Neural progenitor cell (in vitro differentiated cells): ENCODE measurements at regions not wholly inside any gene's neighbourhood (a gene's known extent, or its start where the extent isn't known, plus 50 kb on each side); places are given as distances from the start of the nearest gene placed in this dataset.

Experiments used
- DNase-seq: peaks from one replicate; pipeline ENCODE4 v3.0.0-alpha.2; 2016; ENCODE audit warnings: low spot score
- H2AFZ ChIP-seq: fragments of 200-600 bp; sonication (generic); replicated peaks from 2 replicates; pipeline ENCODE4 v1.6.1; 2016; ENCODE audit warnings: antibody characterized with exemption
- H3F3A ChIP-seq: fragments of 200-600 bp; sonication (generic); 2 replicates; pipeline ENCODE4 v1.6.1; 2016; ENCODE audit warnings: antibody characterized with exemption, low read depth
- H3K27ac ChIP-seq: fragments of 200-600 bp; sonication (generic); 2 replicates; pipeline ENCODE4 v1.5.1; 2016; ENCODE audit warnings: mild to moderate bottlenecking
- H3K27me3 ChIP-seq: fragments of 200-600 bp; sonication (generic); 2 replicates; pipeline ENCODE4 v1.6.1; 2016; ENCODE audit warnings: mild to moderate bottlenecking, moderate library complexity
- H3K36me3 ChIP-seq: fragments of 200-600 bp; sonication (generic); 2 replicates; pipeline ENCODE4 v1.5.1; 2016
- H3K4me1 ChIP-seq: fragments of 200-600 bp; sonication (generic); 2 replicates; pipeline ENCODE4 v1.6.1; 2016; ENCODE audit warnings: mixed run types
- H3K4me2 ChIP-seq: fragments of 200-600 bp; sonication (generic); 2 replicates; pipeline ENCODE4 v1.6.1; 2016
- H3K4me3 ChIP-seq: fragments of 200-600 bp; sonication (generic); 2 replicates; pipeline ENCODE4 v1.5.1; 2016
- H3K79me2 ChIP-seq: fragments of 200-600 bp; sonication (generic); 2 replicates; pipeline ENCODE4 v1.6.1; 2016; ENCODE audit warnings: low read depth
- H3K9ac ChIP-seq: fragments of 200-600 bp; sonication (generic); 2 replicates; pipeline ENCODE4 v1.6.1; 2016
- H3K9me3 ChIP-seq: fragments of 200-600 bp; sonication (generic); 2 replicates; pipeline ENCODE4 v1.5.1; 2016; ENCODE audit warnings: low read depth
- H4K20me1 ChIP-seq: fragments of 200-600 bp; sonication (generic); 2 replicates; pipeline ENCODE4 v1.6.1; 2016; ENCODE audit warnings: low read depth
- H3K27ac Mint-ChIP-seq: 3 replicates; pipeline ENCODE4 v1.8.0; 2021; ENCODE audit warnings: mixed read lengths
- H3K27me3 Mint-ChIP-seq: 2 replicates; pipeline ENCODE4 v1.8.0; 2022; ENCODE audit warnings: low read depth, mild to moderate bottlenecking, inconsistent platforms, moderate library complexity, mixed read lengths; ENCODE audit not compliant: insufficient read depth
- H3K36me3 Mint-ChIP-seq: 3 replicates; pipeline ENCODE4 v1.8.0; 2021; ENCODE audit warnings: mixed read lengths
- H3K4me1 Mint-ChIP-seq: 3 replicates; pipeline ENCODE4 v1.8.0; 2021; ENCODE audit warnings: mixed read lengths
- H3K4me3 Mint-ChIP-seq: 3 replicates; pipeline ENCODE4 v1.8.0; 2021; ENCODE audit warnings: mild to moderate bottlenecking, moderate library complexity, mixed read lengths
- H3K9me3 Mint-ChIP-seq: 3 replicates; pipeline ENCODE4 v1.8.0; 2020; ENCODE audit warnings: mixed read lengths
- CTCF ChIP-seq: fragments of 200-600 bp; sonication (generic); IDR thresholded peaks from 2 replicates; pipeline ENCODE4 v1.5.1; 2017; ENCODE audit warnings: antibody characterized with exemption, mild to moderate bottlenecking
- EZH2 ChIP-seq: fragments of 200-600 bp; sonication (generic); IDR thresholded peaks from 2 replicates; pipeline ENCODE4 v1.6.1; 2017; ENCODE audit warnings: antibody characterized with exemption, mild to moderate bottlenecking, moderate library complexity
- EZH2phosphoT487 ChIP-seq: fragments of 200-600 bp; sonication (generic); IDR thresholded peaks from 2 replicates; pipeline ENCODE4 v1.6.1; 2017; ENCODE audit warnings: antibody characterized with exemption

- Histone ChIP-seq H3K4me2 (peak overlapping the region; percentile 0), H4K20me1 (no peaks in the 10 kb centered on the region), H3K27ac (no peak overlapping the region), H2AFZ (no peak overlapping the region), H3K36me3 (no peaks in the 10 kb centered on the region), H3K79me2 (no peaks in the 10 kb centered on the region), H3K4me3 (no peak overlapping the region), H3K4me1 (peaks cover 11% of the 10 kb centered on the region), H3F3A (no peaks in the 10 kb centered on the region), H3K9ac (no peak overlapping the region), H3K27me3 (no peaks in the 10 kb centered on the region), H3K9me3 (no peaks in the 10 kb centered on the region)
- Mint-ChIP-seq H3K9me3 (no peaks in the 10 kb centered on the region), H3K27ac (peak overlapping the region; percentile 68), H3K36me3 (no peaks in the 10 kb centered on the region), H3K4me3 (no peak overlapping the region), H3K27me3 (no peaks in the 10 kb centered on the region), H3K4me1 (peaks cover 13% of the 10 kb centered on the region)
- peak; percentile 12 for DNase-seq
- TF ChIP-seq CTCF (no peak), EZH2phosphoT487 (no peak), EZH2 (no peak)
These were observed 164.2 kb upstream of the TARS1 start for GRCh38 chr5:33276628-33276950.

- Histone ChIP-seq H3K9ac (no peak overlapping the region), H3F3A (no peaks in the 10 kb centered on the region)
These were observed 163.6 kb upstream of the TARS1 start for GRCh38 chr5:33277061-33277650.

GRCh38 chr5:33281431-33281843 is 159.3 kb upstream of the TARS1 start:
- H3K27me3 ChIP-seq = no peaks in the 10 kb centered on the region
- no peak overlapping the region for H3K4me2 ChIP-seq
- H3K9me3 ChIP-seq = no peaks in the 10 kb centered on the region
- H3K4me3 Mint-ChIP-seq = no peak overlapping the region
- H3F3A ChIP-seq = no peaks in the 10 kb centered on the region
- no peak overlapping the region for H3K27ac Mint-ChIP-seq
- H2AFZ ChIP-seq = no peak overlapping the region
- peaks cover 8% of the 10 kb centered on the region for H3K4me1 Mint-ChIP-seq
- peaks cover 2% of the 10 kb centered on the region for H3K27me3 Mint-ChIP-seq
- no peaks in the 10 kb centered on the region for H3K79me2 ChIP-seq
- H3K27ac ChIP-seq = no peak overlapping the region
- no peak overlapping the region for H3K9ac ChIP-seq
- peaks cover 5% of the 10 kb centered on the region for H3K4me1 ChIP-seq
- H3K36me3 ChIP-seq = no peaks in the 10 kb centered on the region
- H3K9me3 Mint-ChIP-seq = no peaks in the 10 kb centered on the region
- no peak for DNase-seq
- no peaks in the 10 kb centered on the region for H4K20me1 ChIP-seq
- no peaks in the 10 kb centered on the region for H3K36me3 Mint-ChIP-seq
- H3K4me3 ChIP-seq = no peak overlapping the region
- TF ChIP-seq CTCF (no peak), EZH2phosphoT487 (no peak), EZH2 (no peak)

More at GRCh38 chr5:33277061-33277650, 163.6 kb upstream of the TARS1 start:
- Histone ChIP-seq H3K4me2 (peak overlapping the region; percentile 0), H3K9me3 (no peaks in the 10 kb centered on the region), H3K79me2 (no peaks in the 10 kb centered on the region), H3K4me1 (peaks cover 11% of the 10 kb centered on the region), H3K27ac (no peak overlapping the region), H2AFZ (no peak overlapping the region), H3K4me3 (no peak overlapping the region), H4K20me1 (no peaks in the 10 kb centered on the region), H3K27me3 (no peaks in the 10 kb centered on the region), H3K36me3 (no peaks in the 10 kb centered on the region)
- Mint-ChIP-seq H3K27me3 (no peaks in the 10 kb centered on the region), H3K9me3 (no peaks in the 10 kb centered on the region), H3K36me3 (no peaks in the 10 kb centered on the region), H3K4me1 (peaks cover 13% of the 10 kb centered on the region), H3K4me3 (no peak overlapping the region), H3K27ac (no peak overlapping the region)
- DNase-seq = no peak
- TF ChIP-seq EZH2phosphoT487 (no peak), CTCF (no peak), EZH2 (no peak)
